Parathyroid adenoma (tissue), 2 donors: ENCODE measurements at regions not wholly inside any gene's neighbourhood (a gene's known extent, or its start where the extent isn't known, plus 50 kb on each side); places are given as distances from the start of the nearest gene placed in this dataset.
"Not testable (repeated sequence)": the region's sequence is repeated elsewhere in the genome, so short reads cannot be mapped to it uniquely, and the experiment has no call there.

Experiments used
- H2AFZ ChIP-seq: fragments of 300-600 bp; sonication (generic); one replicate; pipeline ENCODE4 v1.7.0; 2017; ENCODE audit warnings: antibody characterized with exemption, mild to moderate bottlenecking
- H3K27ac ChIP-seq: fragments of 300-600 bp; sonication (generic); one replicate; pipeline ENCODE4 v1.7.0; 2017
- H3K27me3 ChIP-seq: fragments of 300-600 bp; sonication (generic); one replicate; pipeline ENCODE4 v1.7.0; 2017; ENCODE audit warnings: low read length; ENCODE audit not compliant: control insufficient read depth, insufficient read depth
- H3K36me3 ChIP-seq: fragments of 300-600 bp; sonication (generic); one replicate; pipeline ENCODE4 v1.7.0; 2017; ENCODE audit warnings: low read length; ENCODE audit not compliant: control insufficient read depth, insufficient read depth
- H3K4me1 ChIP-seq: fragments of 300-600 bp; sonication (generic); one replicate; pipeline ENCODE4 v1.7.0; 2017; ENCODE audit warnings: control low read depth
- H3K4me2 ChIP-seq: fragments of 300-600 bp; sonication (generic); one replicate; pipeline ENCODE4 v1.7.0; 2017; ENCODE audit warnings: low read length
- H3K4me3 ChIP-seq: fragments of 300-600 bp; sonication (generic); one replicate; pipeline ENCODE4 v1.7.0; 2017; ENCODE audit warnings: low read depth, low read length
- H3K79me2 ChIP-seq: fragments of 300-600 bp; sonication (generic); one replicate; pipeline ENCODE4 v1.7.0; 2017; ENCODE audit warnings: control low read depth
- H3K9ac ChIP-seq: fragments of 300-600 bp; sonication (generic); one replicate; pipeline ENCODE4 v1.7.0; 2017; ENCODE audit warnings: mild to moderate bottlenecking
- H3K9me3 ChIP-seq: fragments of 300-600 bp; sonication (generic); one replicate; pipeline ENCODE4 v1.7.0; 2017; ENCODE audit warnings: low read length; ENCODE audit not compliant: control insufficient read depth
- CTCF ChIP-seq: fragments of 300-600 bp; sonication (generic); IDR thresholded peaks from one replicate; pipeline ENCODE4 v1.7.0; 2017; ENCODE audit warnings: antibody characterized with exemption, mild to moderate bottlenecking
- donor health status: primary hyperparathyroidism.

- no peaks in the 10 kb centered on the region for H3K27me3 ChIP-seq
- H3K79me2 ChIP-seq, result no peaks in the 10 kb centered on the region
- H3K4me3 ChIP-seq, result no peak overlapping the region
- TF ChIP-seq CTCF, result no peak
- H3K9me3 ChIP-seq, result no peaks in the 10 kb centered on the region
- H3K9ac ChIP-seq, result no peak overlapping the region
- H3K27ac ChIP-seq, result no peak overlapping the region
- H3K4me1 ChIP-seq, result no peaks in the 10 kb centered on the region
- H3K36me3 ChIP-seq, result no peaks in the 10 kb centered on the region
- no peak overlapping the region for H2AFZ ChIP-seq
- no peak overlapping the region for H3K4me2 ChIP-seq
These were observed 589.2 kb upstream of the MAN1A1 start for GRCh38 chr6:119938752-119939151.

GRCh38 chr6:119934816-119935215 is 585.3 kb upstream of the MAN1A1 start:
- Histone ChIP-seq H3K36me3 (no peaks in the 10 kb centered on the region), H3K9me3 (no peaks in the 10 kb centered on the region), H3K79me2 (no peaks in the 10 kb centered on the region), H3K9ac (no peak overlapping the region), H3K4me1 (no peaks in the 10 kb centered on the region), H3K4me3 (no peak overlapping the region), H2AFZ (no peak overlapping the region), H3K27me3 (no peaks in the 10 kb centered on the region), H3K27ac (no peak overlapping the region), H3K4me2 (no peak overlapping the region)
- TF ChIP-seq CTCF, result no peak

GRCh38 chr6:119929121-119929520 is 579.6 kb upstream of the MAN1A1 start:
- H3K27me3 ChIP-seq, result no peaks in the 10 kb centered on the region
- H3K9ac ChIP-seq, result no peak overlapping the region
- H3K79me2 ChIP-seq, result no peaks in the 10 kb centered on the region
- H2AFZ ChIP-seq, result no peak overlapping the region
- no peak overlapping the region for H3K4me3 ChIP-seq
- H3K4me1 ChIP-seq, result no peaks in the 10 kb centered on the region
- no peaks in the 10 kb centered on the region for H3K9me3 ChIP-seq
- no peaks in the 10 kb centered on the region for H3K36me3 ChIP-seq
- H3K27ac ChIP-seq, result no peak overlapping the region
- no peak for TF ChIP-seq CTCF
- no peak overlapping the region for H3K4me2 ChIP-seq

GRCh38 chr6:119924888-119925287 is 575.3 kb upstream of the MAN1A1 start:
- not testable (repeated sequence) for H3K4me3 ChIP-seq, H3K4me2 ChIP-seq, H3K27me3 ChIP-seq, H3K4me1 ChIP-seq, H2AFZ ChIP-seq, H3K27ac ChIP-seq, H3K79me2 ChIP-seq, H3K9me3 ChIP-seq, H3K9ac ChIP-seq, H3K36me3 ChIP-seq

GRCh38 chr6:119922814-119923213 is 573.3 kb upstream of the MAN1A1 start:
- no peak for TF ChIP-seq CTCF
- H3K27me3 ChIP-seq, result no peaks in the 10 kb centered on the region
- no peak overlapping the region for H3K27ac ChIP-seq
- H3K4me3 ChIP-seq, result no peak overlapping the region
- no peak overlapping the region for H3K9ac ChIP-seq
- no peaks in the 10 kb centered on the region for H3K36me3 ChIP-seq
- no peak overlapping the region for H2AFZ ChIP-seq
- no peaks in the 10 kb centered on the region for H3K9me3 ChIP-seq
- no peak overlapping the region for H3K4me2 ChIP-seq
- H3K4me1 ChIP-seq, result no peaks in the 10 kb centered on the region
- no peaks in the 10 kb centered on the region for H3K79me2 ChIP-seq
